NB4 (cell line): ENCODE measurements at regions not wholly inside any gene's neighbourhood (a gene's known extent, or its start where the extent isn't known, plus 50 kb on each side); places are given as distances from the start of the nearest gene placed in this dataset.

Experiments
- POLR2A ChIP-seq: IDR thresholded peaks from 2 replicates; pipeline ENCODE4 v1.6.1; 2011; ENCODE audit warnings: mild to moderate bottlenecking; ENCODE audit not compliant: insufficient read length; ENCODE audit errors: extremely low read depth
- TF ChIP-seq, protein P1 (sequence below): IDR thresholded peaks from one replicate; pipeline ENCODE4 v1.5.1; 2012; ENCODE audit warnings: low read depth, low read length

DNA sequence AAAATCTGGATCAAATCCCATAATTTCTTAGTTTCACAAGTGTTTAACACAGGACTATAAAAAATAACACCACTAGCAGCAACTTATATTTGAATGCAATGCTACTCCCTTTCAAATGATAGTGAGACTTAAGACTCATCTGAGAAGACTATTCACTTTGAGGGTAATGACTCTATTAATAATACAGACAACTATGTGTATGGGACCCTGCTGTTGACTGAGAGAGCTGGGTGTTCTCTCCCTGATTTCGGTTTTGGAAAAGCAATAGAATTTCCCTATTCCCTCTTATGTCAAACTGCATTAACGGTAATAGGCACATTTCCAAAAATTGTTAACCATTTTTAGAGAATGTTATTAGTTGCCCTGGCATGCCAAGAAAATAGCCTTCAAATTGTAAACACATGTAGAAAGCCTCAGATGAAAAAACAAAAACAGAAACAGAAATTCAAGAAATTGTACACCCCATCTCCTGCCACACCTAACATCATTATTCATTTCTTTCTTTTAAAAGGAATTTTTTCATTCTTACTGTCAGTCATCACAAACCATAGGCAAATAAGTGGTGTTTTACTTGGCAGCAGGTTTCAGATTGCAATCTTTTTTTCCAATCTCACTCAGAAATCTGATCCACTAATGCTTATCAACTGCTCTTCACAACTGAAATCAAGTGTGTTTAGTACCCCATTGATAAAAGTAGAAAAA lies 153.7 kb downstream of the TFPI2 start:
- no peak for TF ChIP-seq POLR2A
- TF ChIP-seq, protein P1, sequence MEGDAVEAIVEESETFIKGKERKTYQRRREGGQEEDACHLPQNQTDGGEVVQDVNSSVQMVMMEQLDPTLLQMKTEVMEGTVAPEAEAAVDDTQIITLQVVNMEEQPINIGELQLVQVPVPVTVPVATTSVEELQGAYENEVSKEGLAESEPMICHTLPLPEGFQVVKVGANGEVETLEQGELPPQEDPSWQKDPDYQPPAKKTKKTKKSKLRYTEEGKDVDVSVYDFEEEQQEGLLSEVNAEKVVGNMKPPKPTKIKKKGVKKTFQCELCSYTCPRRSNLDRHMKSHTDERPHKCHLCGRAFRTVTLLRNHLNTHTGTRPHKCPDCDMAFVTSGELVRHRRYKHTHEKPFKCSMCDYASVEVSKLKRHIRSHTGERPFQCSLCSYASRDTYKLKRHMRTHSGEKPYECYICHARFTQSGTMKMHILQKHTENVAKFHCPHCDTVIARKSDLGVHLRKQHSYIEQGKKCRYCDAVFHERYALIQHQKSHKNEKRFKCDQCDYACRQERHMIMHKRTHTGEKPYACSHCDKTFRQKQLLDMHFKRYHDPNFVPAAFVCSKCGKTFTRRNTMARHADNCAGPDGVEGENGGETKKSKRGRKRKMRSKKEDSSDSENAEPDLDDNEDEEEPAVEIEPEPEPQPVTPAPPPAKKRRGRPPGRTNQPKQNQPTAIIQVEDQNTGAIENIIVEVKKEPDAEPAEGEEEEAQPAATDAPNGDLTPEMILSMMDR = no peak
